Brain microvascular endothelial cell (primary cell): ENCODE measurements at regions not wholly inside any gene's neighbourhood (a gene's known extent, or its start where the extent isn't known, plus 50 kb on each side); places are given as distances from the start of the nearest gene placed in this dataset.

Experiments used
- DNase-seq: peaks from one replicate; pipeline ENCODE4 v3.0.0-alpha.2; 2020
- H3K27ac ChIP-seq: fragments of 250-450 bp; sonication (Bioruptor Pico); 2 replicates; pipeline ENCODE4 v1.5.1; 2020; ENCODE audit warnings: mild to moderate bottlenecking, moderate library complexity
- H3K27me3 ChIP-seq: fragments of 250-450 bp; sonication (Bioruptor Pico); replicated peaks from 2 replicates; pipeline ENCODE4 v1.5.1; 2020; ENCODE audit warnings: mild to moderate bottlenecking
- H3K36me3 ChIP-seq: fragments of 250-450 bp; sonication (Bioruptor Pico); replicated peaks from 2 replicates; pipeline ENCODE4 v1.5.1; 2020; ENCODE audit warnings: mild to moderate bottlenecking
- H3K4me3 ChIP-seq: 2 replicates; pipeline ENCODE4 v1.5.1; 2011; ENCODE audit warnings: low read depth, mild to moderate bottlenecking, control low read depth, low read length, moderate library complexity
- CTCF ChIP-seq: IDR thresholded peaks from 2 replicates; pipeline ENCODE4 v1.5.1; 2011; ENCODE audit warnings: low read depth, mild to moderate bottlenecking, moderate library complexity, low read length, control low read depth, inconsistent platforms; ENCODE audit errors: missing control alignments
- in situ Hi-C: cut with HindIII; loops from 2 replicates; pipeline ENCODE4 v1.10.0; 2017; ENCODE audit warnings: low sequenced_read_pairs, low pct_ligation_motif_present

- no peak for TF ChIP-seq CTCF
- no peak overlapping the region for H3K27ac ChIP-seq
- in situ Hi-C loops: no loop called here
- H3K36me3 ChIP-seq: no peaks in the 10 kb centered on the region
- no peak for DNase-seq
- no peaks in the 10 kb centered on the region for H3K27me3 ChIP-seq
- no peak overlapping the region for H3K4me3 ChIP-seq
These were observed 314.7 kb upstream of the SLCO3A1 start for GRCh38 chr15:91538782-91539181.

GRCh38 chr15:91541286-91541685 is 312.2 kb upstream of the SLCO3A1 start:
- in situ Hi-C loops: no loop called here
- no peak for DNase-seq
- no peak for TF ChIP-seq CTCF
- Histone ChIP-seq H3K27ac (no peak overlapping the region), H3K4me3 (no peak overlapping the region), H3K36me3 (no peaks in the 10 kb centered on the region), H3K27me3 (no peaks in the 10 kb centered on the region)

GRCh38 chr15:91542226-91542625 is 311.3 kb upstream of the SLCO3A1 start:
- no peak for TF ChIP-seq CTCF
- no peaks in the 10 kb centered on the region for H3K36me3 ChIP-seq
- H3K27me3 ChIP-seq: no peaks in the 10 kb centered on the region
- no peak overlapping the region for H3K4me3 ChIP-seq
- DNase-seq: no peak
- H3K27ac ChIP-seq: no peak overlapping the region
- in situ Hi-C loops: no loop called here

GRCh38 chr15:91547356-91547755 is 306.2 kb upstream of the SLCO3A1 start:
- Histone ChIP-seq H3K36me3 (no peaks in the 10 kb centered on the region), H3K4me3 (no peak overlapping the region), H3K27ac (no peak overlapping the region), H3K27me3 (no peaks in the 10 kb centered on the region)
- no peak for TF ChIP-seq CTCF
- DNase-seq: no peak
- in situ Hi-C loops: no loop called here

GRCh38 chr15:91548549-91548948 is 305.0 kb upstream of the SLCO3A1 start:
- H3K27ac ChIP-seq: no peak overlapping the region
- no peaks in the 10 kb centered on the region for H3K36me3 ChIP-seq
- H3K27me3 ChIP-seq: no peaks in the 10 kb centered on the region
- no peak overlapping the region for H3K4me3 ChIP-seq
- no peak for TF ChIP-seq CTCF
- in situ Hi-C loops: no loop called here
- DNase-seq: no peak

- Histone ChIP-seq H3K4me3 (no peak overlapping the region), H3K36me3 (no peaks in the 10 kb centered on the region), H3K27ac (no peak overlapping the region), H3K27me3 (no peaks in the 10 kb centered on the region)
- no peak for DNase-seq
- in situ Hi-C loops: no loop called here
- TF ChIP-seq CTCF: no peak
These were observed 303.9 kb upstream of the SLCO3A1 start for GRCh38 chr15:91549581-91549980.
